Right lobe of liver (tissue), 6 donors: ENCODE measurements at regions not wholly inside any gene's neighbourhood (a gene's known extent, or its start where the extent isn't known, plus 50 kb on each side); places are given as distances from the start of the nearest gene placed in this dataset.

Source experiments
- ATAC-seq, 4 donors: fragments of 200-7000 bp; cut with Tn5 transposase; one replicate each; pipeline ENCODE4 v1.9.1; 2020; ENCODE audit warnings: mild to moderate bottlenecking in 4 of 4, moderate library complexity in 4 of 4
- DNase-seq, 3 donors: peaks; one replicate each; pipeline ENCODE4 v3.0.0-alpha.2; 2020
- H3K27ac ChIP-seq, 3 donors: fragments of 200-600 bp; one replicate each; pipeline ENCODE4 v1.8.0; 2022
- H3K27me3 ChIP-seq, 2 donors: fragments of 200-600 bp; one replicate each; pipeline ENCODE4 v1.8.0; 2022
- H3K36me3 ChIP-seq, 4 donors: fragments of 200-600 bp; sonication (generic) in 1 of 4; one replicate each; pipeline versions ENCODE4 v1.5.1 to v1.8.0; 2017 to 2022; ENCODE audit warnings: control low read depth in 1 of 4
- H3K4me1 ChIP-seq, 4 donors: fragments of 200-600 bp; sonication (generic) in 1 of 4; one replicate each; pipeline versions ENCODE4 v1.5.1 to v1.8.0; 2017 to 2022; ENCODE audit warnings: control low read depth in 1 of 4
- H3K4me3 ChIP-seq, 3 donors: fragments of 200-600 bp; one replicate each; pipeline ENCODE4 v1.8.0; 2022
- H3K9me3 ChIP-seq, 4 donors: fragments of 200-600 bp; sonication (generic) in 1 of 4; one replicate each; pipeline versions ENCODE4 v1.5.1 to v1.8.0; 2017 to 2022; ENCODE audit warnings: control low read depth in 1 of 4
- POLR2A ChIP-seq: fragments of 450-650 bp; IDR thresholded peaks from one replicate; pipeline ENCODE4 v1.6.1; 2017; ENCODE audit warnings: antibody characterized with exemption, mild to moderate bottlenecking
- WGBS: methylation state at CpG from one replicate; pipeline ENCODE4 v1.1.6; 2018; ENCODE audit warnings: low coverage, low lambda C conversion rate; ENCODE audit not compliant: insufficient coverage; ENCODE audit errors: missing lambda C conversion rate; 5-methylcytosine and 5-hydroxymethylcytosine counted together
- intact Hi-C, 2 donors: fragments of 100-400 bp; cut with DNase I; formaldehyde crosslinking; loops; one replicate each; pipeline versions ENCODE4 v1.11.2 to v1.14.1; 2022
- TF ChIP-seq, protein P1 (sequence below), 4 donors: fragments of 200-600 bp in 3 of 4; fragments of 450-650 bp in 1 of 4; IDR thresholded peaks; one replicate each; pipeline versions ENCODE4 v1.5.1 to v1.8.0; 2016 to 2022; ENCODE audit warnings: antibody characterized with exemption in 4 of 4, mild to moderate bottlenecking in 2 of 4
- donor health status: DM: no; HTN: yes; CAD: no.
- donor health status: DM: no; HTN: no; CAD: no.
- donor health status: DM: no; HTN: no; CAD: no.
- donor health status: DM: no; HTN: yes; CAD: no.
- donor health status: DM: no; HTN: yes; CAD: no.

DNA sequence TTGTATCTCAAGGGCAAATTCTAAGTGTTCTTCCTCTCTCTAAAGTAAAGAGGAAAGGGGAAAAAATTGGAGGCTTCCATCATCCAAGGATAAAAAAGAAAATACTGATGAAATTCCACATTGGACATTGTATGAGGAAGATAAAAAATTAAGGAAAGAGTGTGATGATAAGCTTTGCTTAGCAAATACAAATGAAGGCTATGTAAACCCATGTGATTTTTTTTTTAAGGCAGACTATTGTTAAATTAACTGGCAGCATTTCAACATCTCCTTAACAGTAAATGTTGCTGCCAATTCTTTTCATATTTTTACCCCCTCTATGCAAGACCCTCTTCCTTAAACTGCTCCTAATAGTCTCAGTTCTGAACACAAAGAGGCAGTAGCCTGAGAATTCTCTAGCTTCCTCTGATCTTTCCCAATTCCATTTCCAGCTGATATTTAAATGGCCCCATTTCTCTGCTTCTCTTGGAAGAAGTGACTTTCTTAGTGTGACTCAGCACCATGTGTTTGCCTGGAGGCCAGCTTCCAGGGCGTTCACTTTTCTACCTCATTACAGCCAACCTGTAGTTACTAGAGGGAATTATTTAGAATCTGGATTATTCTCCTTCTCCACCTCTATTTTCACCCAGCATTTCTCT, 159.7 kb downstream of the TLE1 start:
- 18% methylated on average over 1 of the region's 1 CpG for WGBS
- Histone ChIP-seq H3K4me1 (peaks cover 0 to 6% (median 3%) of the 10 kb centered on the region in 4 donors), H3K4me3 (no peak overlapping the region), H3K9me3 (no peaks in the 10 kb centered on the region), H3K27me3 (no peaks in the 10 kb centered on the region), H3K36me3 (no peaks in the 10 kb centered on the region), H3K27ac (peak overlapping the region in 1 of 3 donors; percentile 16)
- no peak for TF ChIP-seq POLR2A
- TF ChIP-seq, protein P1, sequence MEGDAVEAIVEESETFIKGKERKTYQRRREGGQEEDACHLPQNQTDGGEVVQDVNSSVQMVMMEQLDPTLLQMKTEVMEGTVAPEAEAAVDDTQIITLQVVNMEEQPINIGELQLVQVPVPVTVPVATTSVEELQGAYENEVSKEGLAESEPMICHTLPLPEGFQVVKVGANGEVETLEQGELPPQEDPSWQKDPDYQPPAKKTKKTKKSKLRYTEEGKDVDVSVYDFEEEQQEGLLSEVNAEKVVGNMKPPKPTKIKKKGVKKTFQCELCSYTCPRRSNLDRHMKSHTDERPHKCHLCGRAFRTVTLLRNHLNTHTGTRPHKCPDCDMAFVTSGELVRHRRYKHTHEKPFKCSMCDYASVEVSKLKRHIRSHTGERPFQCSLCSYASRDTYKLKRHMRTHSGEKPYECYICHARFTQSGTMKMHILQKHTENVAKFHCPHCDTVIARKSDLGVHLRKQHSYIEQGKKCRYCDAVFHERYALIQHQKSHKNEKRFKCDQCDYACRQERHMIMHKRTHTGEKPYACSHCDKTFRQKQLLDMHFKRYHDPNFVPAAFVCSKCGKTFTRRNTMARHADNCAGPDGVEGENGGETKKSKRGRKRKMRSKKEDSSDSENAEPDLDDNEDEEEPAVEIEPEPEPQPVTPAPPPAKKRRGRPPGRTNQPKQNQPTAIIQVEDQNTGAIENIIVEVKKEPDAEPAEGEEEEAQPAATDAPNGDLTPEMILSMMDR (IDR thresholded peaks at IDR 0.05) = no peak
- DNase-seq (peak in 1 of 3 donors; percentile 30), ATAC-seq (peak; percentile 43 to 88 (median 64))
- intact Hi-C loops = loop anchor here in 1 of 2 donors (10.0 kb wide), 1 partner anchor 55 kb away; no protein-coding TSS in a partner anchor

DNA sequence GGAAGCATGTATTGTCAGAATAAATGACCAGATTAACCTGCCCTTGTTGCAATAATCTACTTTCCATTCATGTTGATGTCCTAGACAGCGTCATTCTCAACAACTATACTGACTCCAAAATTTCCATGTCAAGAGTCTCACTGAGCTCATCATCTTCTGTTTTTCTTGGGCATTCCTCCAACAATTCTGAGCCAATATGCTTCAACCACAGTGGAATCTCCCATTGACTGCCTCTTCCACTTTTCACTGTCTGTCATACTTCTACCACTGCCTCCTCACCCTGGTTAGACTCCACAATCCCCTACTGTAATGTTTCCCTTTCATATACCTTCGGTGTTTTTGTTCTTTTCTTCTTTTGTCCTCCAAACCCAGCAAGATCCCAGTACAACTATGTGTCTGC, 162.8 kb downstream of the TLE1 start:
- Histone ChIP-seq H3K36me3 (no peaks in the 10 kb centered on the region), H3K27ac (no peak overlapping the region), H3K4me3 (no peak overlapping the region), H3K9me3 (no peaks in the 10 kb centered on the region), H3K4me1 (peaks cover 0 to 13% (median 0%) of the 10 kb centered on the region in 4 donors), H3K27me3 (no peaks in the 10 kb centered on the region)
- intact Hi-C loops = no loop called here
- no peak for ATAC-seq
- TF ChIP-seq POLR2A = no peak
- TF ChIP-seq, protein P1 (IDR thresholded peaks at IDR 0.05) = no peak
- WGBS = 80% methylated on average over 2 of the region's 2 CpGs
- no peak for DNase-seq

DNA sequence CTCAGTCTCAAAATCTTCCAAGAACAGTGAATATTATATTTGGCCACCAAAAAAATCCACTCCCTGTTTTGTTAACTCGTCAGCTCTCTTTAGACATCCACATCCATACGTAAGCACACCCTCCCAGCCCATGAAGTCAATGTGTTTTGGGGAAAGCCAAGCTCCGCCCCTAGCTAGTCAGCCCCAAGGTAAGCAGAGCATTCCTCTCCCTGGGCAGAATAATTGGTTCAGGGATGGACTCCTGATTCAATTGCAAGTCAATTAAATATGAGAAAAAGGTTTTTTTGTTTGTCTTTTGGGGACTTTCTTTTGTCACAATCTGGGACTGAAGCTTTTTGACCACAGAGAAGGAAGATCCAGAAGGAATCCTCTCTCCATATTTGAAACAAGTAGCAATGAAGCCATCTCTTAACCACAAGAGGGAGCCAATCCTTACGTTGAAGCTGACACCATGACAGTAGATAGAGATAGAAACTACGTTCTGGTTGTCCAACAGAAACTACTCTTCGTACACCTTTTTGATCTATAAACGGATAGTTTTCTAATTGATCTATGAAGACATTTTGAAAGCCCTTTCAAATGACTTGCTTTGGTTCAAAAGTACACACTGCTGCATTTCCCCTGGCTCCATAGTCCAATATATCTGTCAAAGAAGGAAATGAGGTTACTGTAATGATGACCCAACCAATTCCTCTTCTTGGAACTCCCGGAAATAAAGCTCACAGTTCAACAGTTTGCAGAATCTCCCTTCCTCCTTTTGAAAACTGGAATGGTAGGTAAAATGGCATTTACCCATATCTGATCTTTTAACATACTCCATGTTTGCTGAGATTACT, 166.4 kb downstream of the TLE1 start:
- WGBS = 25% methylated on average over 8 of the region's 8 CpGs

DNA sequence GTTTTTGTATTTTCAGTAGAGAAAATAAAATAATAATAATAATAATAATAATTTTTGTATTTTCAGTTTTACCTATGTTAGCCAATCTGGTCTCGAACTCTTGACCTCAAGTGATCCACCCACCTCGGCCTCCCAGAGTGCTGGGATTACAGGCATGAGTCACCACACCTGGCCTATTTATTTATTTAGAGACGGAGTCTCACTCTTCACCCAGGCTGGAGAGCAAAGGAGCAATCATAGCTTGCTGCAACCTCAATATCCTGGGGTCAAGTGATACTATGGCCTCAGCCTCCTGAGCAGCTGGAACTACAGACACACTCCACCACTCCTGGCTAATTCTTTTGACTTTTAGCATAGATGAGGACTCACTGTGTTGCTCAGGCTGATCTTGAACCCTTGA, 167.5 kb downstream of the TLE1 start:
- H3K4me1 ChIP-seq = peaks cover 0 to 7% (median 0%) of the 10 kb centered on the region in 4 donors
- no peaks in the 10 kb centered on the region for H3K27me3 ChIP-seq
- H3K36me3 ChIP-seq = no peaks in the 10 kb centered on the region
- intact Hi-C loops = no loop called here
- H3K4me3 ChIP-seq = no peak overlapping the region
- no peak overlapping the region for H3K27ac ChIP-seq
- DNase-seq (no peak), ATAC-seq (peak in 3 of 4 donors; percentile 9 to 68 (median 56))
- no peak for TF ChIP-seq POLR2A
- TF ChIP-seq, protein P1 (IDR thresholded peaks at IDR 0.05) = no peak
- 51% methylated on average over 3 of the region's 3 CpGs for WGBS
- no peaks in the 10 kb centered on the region for H3K9me3 ChIP-seq

More for the DNA sequence above, 166.4 kb downstream of the TLE1 start:
- Histone ChIP-seq H3K36me3 (no peaks in the 10 kb centered on the region), H3K4me1 (peaks cover 0 to 7% (median 0%) of the 10 kb centered on the region in 4 donors), H3K27ac (peak overlapping the region in 2 of 3 donors; percentile 12 to 58), H3K9me3 (no peaks in the 10 kb centered on the region), H3K27me3 (no peaks in the 10 kb centered on the region), H3K4me3 (peak overlapping the region in 1 of 3 donors; percentile 14)
- intact Hi-C loops = no loop called here
- DNase-seq (peak in 2 of 3 donors; percentile 38 to 47), ATAC-seq (peak; percentile 79 to 96 (median 94))
- TF ChIP-seq POLR2A = no peak
- TF ChIP-seq, protein P1 (IDR thresholded peaks at IDR 0.05) = peak; percentile 54 to 73 (median 69)
